NCI-H2107 treated with DMSO at 0.1 percent for 48 hours (cell line): ENCODE measurements at regions not wholly inside any gene's neighbourhood (a gene's known extent, or its start where the extent isn't known, plus 50 kb on each side); places are given as distances from the start of the nearest gene placed in this dataset.

Source experiments
- DNase-seq: peaks from one replicate; lab custom pipeline; 2025; ENCODE audit not compliant: unreplicated experiment; lab: John Stamatoyannopoulos, UW

DNA sequence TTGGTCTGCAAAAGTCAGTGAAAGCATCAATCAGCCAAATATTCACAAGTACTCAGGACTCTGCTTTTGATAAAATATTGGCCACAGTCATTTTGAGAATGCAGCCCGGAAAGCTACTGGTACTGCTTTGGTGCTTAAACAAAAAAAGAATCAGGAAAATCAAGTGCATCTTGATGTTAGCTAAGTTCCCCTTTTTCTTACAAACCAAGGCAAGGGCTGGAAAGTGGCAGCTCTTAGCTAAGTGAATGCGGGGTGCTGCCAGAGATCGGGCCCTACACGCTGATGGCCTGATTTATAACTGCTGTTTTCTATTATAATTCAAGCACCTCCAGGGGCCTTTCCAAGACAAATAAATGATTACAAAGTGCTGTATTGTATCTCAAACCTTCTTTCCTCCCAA lies 136.8 kb upstream of the MGMT start:
- DNase-seq, result no peak

DNA sequence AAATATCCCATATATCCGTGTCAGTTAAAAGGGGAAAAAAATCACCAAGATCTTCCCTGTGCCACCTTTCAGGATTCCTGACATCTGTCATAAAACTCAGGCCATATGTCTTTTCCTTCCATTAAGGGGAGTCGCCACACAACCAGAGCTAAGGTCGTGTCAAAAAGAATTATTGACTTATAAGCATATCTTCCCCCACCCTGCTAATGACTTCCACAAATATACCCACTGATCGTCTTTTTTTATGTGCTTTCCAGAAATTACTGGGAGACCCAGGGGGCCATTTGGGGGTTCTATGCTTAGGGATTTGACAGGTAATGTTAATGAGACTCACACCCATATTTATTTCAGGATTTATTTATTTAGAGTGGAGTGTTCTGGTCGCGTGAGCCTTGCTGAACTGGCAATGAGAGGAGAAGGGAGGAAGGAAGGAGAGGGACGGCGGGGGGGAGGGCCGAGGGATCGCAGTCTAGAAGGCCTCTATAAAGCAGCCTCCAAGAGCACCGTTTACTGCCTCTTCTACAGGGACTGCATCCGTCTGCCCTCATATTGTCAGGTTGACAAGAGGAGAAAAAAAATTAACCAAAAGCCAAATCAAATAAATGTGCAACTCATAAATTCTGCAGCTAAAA lies 135.7 kb upstream of the MGMT start:
- no peak for DNase-seq

DNA sequence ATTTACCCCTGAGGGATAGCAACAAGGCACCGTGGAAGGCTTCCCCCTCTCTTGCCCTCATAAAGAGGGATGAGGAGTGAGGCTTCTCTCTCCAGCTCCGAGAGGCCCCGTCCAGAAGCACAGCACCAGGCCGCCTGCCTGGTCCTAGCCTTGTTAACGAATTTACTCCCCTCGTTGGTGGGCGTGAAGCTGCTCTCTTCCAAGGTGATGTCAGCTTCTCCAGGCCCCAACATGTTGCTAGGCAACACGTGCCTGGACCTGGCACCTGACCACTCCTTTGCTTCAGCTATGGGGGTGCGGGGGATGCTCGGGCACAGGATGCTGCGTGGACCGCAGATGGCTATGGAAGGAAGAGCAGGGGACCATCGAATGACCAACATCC lies 135.2 kb upstream of the MGMT start:
- DNase-seq, result no peak

DNA sequence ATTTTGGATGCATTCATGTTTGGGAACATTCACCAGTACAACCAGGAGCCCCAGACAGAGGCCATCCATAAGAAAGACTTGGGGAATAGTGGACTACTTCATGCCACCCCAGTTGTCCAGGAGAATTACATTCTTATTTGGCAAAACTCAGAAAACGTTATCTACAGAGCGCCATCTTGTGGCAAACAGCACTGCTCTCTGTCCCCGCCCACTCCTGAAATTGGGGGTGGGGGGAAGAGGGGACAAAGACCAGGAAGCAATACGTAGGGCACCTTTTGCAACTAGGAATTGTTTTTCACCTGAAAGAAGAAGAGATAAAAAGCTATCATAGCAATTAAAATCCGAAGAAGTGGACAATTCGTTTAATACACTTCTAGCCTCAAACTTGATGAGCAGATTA lies 134.6 kb upstream of the MGMT start:
- no peak for DNase-seq

DNA sequence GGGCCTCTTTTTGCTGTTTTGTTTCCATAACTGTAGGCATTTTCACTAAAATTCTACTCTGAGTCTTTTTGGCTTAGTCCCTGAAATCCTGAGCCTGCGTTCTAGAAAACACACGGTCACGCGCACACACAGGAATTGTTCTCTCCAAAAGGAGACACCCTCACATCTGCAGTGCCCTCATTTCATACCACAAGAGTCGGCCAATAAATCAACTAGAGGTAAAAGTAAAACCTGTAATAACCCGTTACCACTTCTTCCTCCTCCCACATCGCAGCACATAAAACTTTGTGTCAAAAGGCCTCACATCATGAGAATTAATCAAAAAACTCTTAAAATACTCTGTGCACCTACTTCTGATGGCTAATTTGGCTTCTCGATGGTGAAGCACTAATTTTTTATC lies 133.3 kb upstream of the MGMT start:
- DNase-seq, result no peak

DNA sequence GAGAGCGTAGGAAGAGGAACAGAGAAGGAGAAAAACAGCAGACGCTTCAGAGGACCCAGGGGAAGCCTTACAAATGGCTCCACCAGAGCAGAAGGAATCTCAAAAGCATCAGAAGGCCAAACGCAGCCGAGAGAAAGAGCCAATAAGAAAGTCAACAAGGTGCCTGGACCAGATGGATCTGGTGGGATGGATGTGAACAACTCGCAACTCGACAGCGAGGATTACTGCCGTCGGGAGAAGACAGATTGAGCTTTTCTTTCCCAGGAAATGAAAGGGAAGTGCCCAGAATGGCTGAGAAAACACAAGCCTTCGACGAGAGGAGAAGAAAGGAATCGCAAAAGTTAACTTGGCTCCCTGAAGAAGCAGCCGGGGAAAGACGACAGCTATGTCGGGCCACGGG lies 132.8 kb upstream of the MGMT start:
- DNase-seq, result no peak

DNA sequence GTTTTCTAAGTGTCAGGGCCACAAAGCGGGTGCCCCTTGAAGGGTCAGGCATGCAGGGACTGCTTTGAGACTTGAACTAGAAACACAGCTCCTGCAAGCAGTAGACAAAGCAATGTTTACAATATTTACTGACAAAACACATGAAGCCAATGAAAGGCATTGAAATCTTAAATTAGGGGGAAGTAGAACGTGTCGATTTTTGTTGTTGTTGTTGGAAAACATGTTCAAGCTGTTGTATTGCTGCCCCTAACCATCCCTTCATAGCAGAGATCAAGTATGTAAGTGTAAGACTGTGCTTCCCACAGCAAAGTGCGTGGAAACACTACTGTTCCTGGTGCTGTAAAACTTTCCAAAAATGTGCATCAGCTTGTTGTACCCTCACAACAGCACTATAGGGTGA lies 131.6 kb upstream of the MGMT start:
- no peak for DNase-seq

DNA sequence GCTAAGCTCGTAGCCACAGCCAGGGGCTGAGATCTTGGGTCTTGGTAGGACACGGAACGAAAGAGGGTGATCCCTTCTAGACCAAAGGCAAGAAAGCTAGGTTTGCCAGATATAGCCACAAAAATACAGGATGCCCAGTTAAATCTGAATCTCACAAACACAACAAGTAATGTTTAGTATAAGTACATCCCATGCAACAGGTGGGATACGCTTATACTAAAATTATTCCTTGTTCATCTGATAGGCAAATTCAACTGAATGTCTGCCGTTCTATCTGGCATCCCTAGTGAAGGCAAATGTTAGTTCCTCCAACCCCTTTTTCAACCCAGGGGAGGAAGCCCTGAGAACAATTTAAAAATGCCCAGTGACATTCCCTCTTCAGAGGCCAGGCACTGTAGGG lies 131.1 kb upstream of the MGMT start:
- no peak for DNase-seq

DNA sequence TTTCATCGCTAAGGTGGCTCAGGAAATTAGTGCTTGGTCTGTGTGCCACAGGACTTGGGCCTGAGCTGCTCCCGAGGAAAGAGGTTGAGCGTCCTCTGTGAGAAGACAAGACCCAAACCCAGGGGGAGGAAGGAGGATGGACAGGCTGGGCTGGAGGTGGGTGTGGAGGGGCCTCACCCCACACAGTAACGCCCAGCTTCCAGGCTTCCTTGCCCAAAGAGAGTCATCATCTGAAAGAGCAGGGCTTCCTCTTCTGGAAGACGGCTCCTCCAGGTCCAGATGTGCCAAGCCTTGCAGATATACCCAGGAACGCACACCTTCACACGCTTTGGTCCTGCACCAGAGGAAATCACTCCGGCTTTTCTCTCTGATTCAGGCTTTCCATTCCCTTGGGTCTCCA lies 127.8 kb upstream of the MGMT start:
- DNase-seq, result no peak

DNA sequence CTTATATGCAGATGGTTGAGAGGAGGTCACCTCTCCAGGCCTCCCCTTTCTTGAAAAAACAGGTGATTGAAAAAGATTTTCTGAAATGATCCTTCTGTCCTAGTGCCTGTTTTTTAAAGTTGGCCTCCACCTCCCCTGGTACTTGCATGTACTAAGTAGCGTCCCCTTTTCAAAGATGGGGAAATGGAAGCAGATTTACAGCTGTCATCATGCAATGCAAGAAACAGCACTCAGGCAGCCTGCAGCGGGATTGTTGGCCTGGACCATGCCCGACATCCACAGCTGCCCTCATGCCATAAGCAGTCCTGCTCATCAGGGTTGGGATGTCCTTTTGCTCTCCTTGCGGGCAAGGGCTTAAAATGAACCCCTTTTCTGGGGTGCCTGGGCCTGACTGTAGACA lies 127.2 kb upstream of the MGMT start:
- DNase-seq, result no peak

DNA sequence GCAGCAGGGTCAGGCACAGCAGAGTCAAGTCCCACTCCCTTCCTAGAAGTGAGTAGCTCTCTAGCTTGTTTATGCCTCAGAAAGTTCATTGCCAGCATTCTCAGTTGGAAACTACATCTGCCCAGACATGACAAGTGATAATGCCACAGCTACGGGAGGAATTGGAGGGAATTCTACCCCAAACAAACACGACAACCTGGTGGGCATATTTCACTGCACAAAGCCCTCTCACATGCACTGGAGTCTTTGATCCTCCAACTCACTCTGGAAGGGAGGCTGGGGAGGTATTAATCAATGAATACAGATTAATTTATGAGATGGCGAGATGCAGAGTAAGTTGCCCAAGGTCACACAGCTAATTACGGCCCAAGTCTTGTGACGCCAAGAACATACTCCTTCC lies 126.0 kb upstream of the MGMT start:
- DNase-seq, result no peak

DNA sequence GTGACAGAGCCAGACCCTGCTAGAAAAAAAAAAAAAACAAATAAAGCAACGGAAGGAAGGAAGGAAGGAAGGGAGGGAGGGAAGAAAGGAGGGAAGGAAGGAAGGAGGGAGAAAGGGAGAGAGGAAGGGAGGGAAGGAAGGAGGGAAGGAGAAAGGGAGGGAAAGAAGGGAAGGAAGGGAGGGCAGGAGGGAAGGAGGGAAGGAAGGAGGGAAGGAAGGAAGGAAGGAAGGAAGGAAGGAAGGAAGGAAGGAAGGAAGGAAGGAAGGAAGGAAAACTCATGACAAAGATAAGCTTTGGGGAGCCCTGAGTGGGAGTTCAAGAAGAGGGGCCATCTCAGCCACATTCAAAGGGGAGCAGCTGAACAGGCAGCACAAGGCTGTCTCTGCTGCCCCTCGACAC lies 124.7 kb upstream of the MGMT start:
- DNase-seq, result no peak

DNA sequence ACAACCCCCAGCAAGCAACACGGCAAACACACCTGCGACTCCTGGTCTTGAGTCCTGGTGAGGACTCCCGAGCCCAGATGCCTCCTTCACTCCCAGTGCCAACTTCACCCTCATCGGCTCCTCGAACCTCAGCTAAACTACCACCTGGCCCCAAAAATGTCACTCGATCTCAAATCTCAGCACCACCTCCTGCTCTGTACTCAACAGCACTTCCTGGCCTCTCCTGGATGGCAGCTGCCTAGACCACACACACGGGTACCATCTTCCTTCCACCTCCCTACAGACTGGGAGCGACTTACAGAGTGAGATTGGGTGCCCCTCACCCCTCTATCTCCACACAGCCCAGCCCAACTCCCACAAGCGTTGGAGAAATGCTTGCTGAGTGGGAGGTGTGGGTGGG lies 123.9 kb upstream of the MGMT start:
- no peak for DNase-seq

DNA sequence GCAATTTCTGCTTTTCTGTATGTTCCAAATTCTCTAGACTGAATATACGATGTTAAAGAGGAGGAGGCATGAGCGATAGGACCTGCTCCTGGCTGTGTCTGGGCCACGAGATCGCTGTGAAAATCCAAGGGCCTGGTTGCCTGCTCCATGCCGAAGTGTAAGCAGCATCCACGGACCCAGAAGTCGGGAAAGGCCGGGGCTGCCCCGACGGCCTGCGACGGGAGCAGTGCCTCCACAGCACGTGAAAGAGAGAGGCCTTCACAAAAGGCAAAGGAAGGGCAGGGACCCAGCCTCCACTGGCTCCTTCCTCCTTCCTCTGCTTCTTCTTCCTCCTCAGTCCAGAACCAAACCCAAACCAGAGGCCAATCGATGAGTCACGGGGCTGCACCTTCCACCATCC lies 122.9 kb upstream of the MGMT start:
- DNase-seq, result no peak

DNA sequence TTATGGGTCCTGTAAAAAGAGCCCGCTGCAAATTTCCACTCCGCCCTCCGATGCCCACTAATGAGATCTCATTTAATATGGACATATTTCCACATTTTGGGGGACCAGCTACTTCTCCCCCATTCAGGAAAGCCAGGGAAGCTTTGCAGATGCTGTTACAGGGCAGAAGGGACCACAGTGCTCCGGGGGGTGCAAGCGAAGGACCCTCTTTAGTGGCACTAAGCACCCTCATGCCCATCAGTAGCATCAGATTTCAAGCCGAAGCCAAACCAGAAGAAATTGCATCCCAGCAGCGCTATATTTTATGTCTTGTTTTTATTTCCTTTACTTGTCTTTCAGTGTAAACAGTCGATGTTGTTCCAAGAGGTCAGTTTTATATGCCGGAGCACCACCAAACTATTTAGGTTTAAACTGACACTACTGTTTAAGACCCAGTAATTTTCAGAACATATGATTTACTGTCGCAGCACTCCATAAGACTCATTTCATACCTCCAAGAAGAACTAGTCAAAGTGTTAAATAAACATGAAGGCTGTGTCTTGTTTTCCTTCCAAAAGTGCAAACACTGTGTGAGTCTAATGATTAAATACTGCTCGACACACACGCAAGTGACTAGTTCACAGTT lies 122.2 kb upstream of the MGMT start:
- DNase-seq, result no peak

DNA sequence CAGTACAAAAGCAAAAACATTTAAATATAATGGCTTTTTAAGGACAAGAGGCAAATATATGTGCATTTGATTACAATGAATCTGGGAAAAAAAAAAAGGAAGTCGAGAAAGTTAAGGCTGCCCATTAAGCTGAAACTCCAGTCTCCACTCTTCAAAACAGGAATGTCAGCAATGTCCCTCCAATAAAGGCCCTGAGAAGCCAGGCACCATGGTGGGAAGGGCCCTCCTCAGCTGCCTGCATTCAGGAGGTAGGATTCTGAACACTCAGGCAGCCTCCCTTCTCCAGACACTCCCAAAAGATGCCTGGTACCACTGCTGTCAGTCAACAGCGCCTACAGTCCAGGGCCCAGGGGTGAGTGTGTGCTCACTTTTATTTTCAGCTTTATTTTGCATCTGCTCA lies 121.3 kb upstream of the MGMT start:
- no peak for DNase-seq

DNA sequence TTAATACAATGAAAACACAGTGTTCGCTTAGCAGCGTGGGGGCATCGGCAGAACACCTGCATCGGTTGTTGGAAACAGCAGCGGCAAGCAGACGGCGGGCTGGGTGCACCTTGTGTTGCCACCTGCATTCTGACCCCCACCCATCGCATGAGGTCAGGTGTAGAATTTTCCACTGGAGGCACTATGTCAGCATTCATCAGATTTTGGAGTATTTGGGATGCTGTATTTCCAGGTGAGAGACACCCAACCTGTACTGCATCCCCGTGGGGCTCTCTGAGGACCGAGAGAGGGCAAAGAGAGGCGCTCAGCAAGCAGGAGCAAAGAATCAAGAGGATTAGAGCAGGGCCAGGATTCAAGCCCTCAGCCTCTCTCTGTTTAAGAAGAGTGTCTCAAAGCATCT lies 116.4 kb upstream of the MGMT start:
- DNase-seq, result no peak

DNA sequence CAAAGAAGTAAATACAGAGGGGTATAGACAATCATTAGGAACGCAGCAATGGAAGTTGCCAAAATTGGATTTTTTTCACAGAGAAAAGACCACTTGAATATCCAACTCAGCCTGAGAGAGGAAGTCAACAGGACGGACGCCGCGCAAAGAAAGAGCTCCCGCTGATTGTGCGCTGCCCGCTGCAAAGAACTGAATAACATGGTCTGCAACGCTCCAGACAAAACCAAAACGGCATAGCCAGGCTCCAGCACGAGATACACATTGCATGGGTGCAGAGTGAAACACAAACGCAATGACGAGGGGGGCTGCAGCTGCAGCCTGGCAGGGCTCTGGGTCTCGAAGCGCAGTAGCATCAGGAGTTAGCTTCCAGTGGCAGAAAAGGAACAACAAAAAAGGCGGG lies 113.9 kb upstream of the MGMT start:
- no peak for DNase-seq

DNA sequence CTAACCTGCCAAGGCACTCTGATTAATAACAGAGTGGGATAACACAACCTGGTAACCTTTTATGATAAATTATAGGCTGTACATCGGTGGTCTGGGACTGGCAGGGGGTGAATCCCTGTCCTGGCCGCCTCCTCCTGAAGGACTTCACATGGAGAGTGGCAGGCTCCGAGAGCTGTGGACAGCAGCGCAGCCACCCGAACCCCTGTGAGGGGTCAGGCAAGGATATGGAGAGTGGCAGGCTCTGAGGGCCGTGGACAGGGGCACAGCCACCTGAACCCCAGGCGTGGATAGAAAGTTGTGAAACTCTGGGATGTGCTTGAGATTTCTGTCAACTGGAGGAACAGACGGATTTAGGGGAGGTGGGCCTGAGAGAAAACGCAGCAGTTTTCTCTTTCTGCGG lies 107.0 kb upstream of the MGMT start:
- DNase-seq, result no peak

DNA sequence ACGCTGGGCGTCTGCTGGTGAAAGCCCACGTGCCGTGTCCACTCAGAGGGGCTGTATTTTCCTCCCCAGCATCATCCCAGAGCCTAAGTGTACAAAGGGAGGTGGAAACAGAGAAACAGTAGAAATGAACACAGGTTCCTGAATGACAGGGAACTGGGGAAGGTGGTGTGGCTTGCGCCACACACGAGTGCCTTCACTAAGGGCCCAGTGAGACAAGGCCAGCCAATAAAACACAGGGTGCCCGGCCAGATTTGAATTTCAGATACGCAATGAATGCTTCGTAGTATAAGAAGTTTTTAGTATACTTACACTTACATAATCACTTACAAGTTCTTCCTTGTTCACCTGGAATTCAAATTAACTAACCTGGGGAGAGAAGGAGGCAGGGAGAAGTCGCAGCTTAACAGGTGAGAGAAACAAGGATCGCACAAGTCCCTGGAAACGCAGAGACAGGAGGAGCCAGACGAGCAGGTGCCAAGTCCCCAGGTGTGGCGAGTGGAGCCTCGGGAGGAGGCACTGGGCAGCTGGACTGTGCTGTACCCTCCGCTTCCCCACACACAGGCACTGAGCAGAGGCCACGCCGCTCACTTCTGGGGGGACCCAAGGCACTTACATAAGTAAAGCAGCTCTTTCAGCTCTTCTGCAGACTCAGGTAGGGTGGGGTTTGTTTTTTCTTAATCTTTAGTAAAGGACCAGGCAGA lies 105.2 kb upstream of the MGMT start:
- DNase-seq, result no peak

DNA sequence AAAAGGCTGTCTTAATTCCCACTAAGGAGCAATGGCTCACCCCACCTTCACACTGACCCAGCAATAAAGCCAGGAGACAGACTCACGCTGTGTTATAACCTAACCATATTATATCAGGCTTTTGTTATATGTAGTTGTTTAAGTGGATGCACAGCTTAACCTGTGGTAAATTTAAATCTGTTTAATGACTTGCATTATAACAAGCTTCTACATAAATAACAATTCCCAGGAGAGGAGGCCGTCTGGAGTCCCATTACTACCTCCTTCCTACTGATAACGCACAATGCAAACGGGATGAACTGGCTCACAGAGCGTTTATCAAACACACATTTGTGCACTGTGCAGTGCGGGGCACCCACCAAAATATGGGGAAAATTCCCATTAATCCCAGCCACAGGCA lies 102.1 kb upstream of the MGMT start:
- no peak for DNase-seq

DNA sequence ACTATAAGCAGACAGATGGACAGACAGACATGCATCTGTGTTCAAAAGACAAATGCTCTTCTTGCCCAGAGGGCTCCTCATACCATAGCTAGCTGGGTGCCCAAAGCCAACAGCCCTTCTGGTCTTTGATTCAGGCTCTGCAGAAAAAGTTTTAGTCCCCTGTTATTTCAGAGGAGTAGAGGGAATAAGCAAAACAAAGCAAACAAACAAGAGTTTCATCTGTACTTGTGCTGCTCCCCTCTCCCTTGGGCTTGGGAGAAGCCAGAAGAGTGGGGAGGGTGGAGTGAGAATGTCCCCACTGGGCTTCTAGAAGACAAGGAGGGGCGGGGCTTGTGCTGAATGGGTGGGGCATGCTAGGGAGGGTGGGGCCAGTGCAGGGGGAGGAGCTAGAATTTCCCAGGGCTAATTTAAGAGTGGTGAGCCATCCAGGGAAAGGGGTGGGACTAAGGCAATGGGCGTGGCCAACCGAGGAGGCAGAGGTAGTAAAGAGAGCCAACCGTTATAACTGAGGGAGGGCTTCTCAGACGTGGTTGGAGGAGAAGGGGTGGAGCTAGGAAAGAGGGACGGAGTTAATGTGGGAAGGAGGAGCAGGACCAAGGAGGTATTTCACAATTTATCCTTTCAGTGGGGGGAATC lies 101.2 kb upstream of the MGMT start:
- no peak for DNase-seq
